AG10803 (cell line): ENCODE measurements at regions not wholly inside any gene's neighbourhood (a gene's known extent, or its start where the extent isn't known, plus 50 kb on each side); places are given as distances from the start of the nearest gene placed in this dataset.
A peak's percentile ranks its signal among the peaks of the same experiment; 100 is the strongest.

Experiments
- DNase-seq: peaks from one replicate; pipeline ENCODE4 v3.0.0; 2010; ENCODE audit warnings: low read depth
- H3K4me3 ChIP-seq: 2 replicates; pipeline ENCODE4 v1.5.1; 2011; ENCODE audit warnings: mild to moderate bottlenecking, low read length, control low read depth
- CTCF ChIP-seq: conservative IDR thresholded peaks from 2 replicates; pipeline ENCODE4 v1.5.1; 2011; ENCODE audit warnings: mild to moderate bottlenecking, low read length, control low read depth, inconsistent platforms

GRCh38 chr12:48286665-48287064 is 64.1 kb downstream of the ZNF641 start:
- no peak for DNase-seq
- H3K4me3 ChIP-seq = no peak overlapping the region
- peak; percentile 39 for TF ChIP-seq CTCF

- no peak for DNase-seq
- no peak for TF ChIP-seq CTCF
- H3K4me3 ChIP-seq = no peak overlapping the region
Observed at GRCh38 chr12:48285751-48286650, 64.7 kb downstream of the ZNF641 start.

GRCh38 chr12:48281811-48282210 is 68.9 kb downstream of the ZNF641 start:
- H3K4me3 ChIP-seq = no peak overlapping the region
- no peak for TF ChIP-seq CTCF
- DNase-seq = no peak

- no peak overlapping the region for H3K4me3 ChIP-seq
- DNase-seq = no peak
- no peak for TF ChIP-seq CTCF
Observed at GRCh38 chr12:48280572-48280971, 70.1 kb downstream of the ZNF641 start.

GRCh38 chr12:48279601-48280000 is 71.1 kb downstream of the ZNF641 start:
- no peak for DNase-seq
- H3K4me3 ChIP-seq = no peak overlapping the region
- TF ChIP-seq CTCF = no peak

- no peak for DNase-seq
- no peak overlapping the region for H3K4me3 ChIP-seq
- no peak for TF ChIP-seq CTCF
Observed at GRCh38 chr12:48279101-48279500, 71.6 kb downstream of the ZNF641 start.

- TF ChIP-seq CTCF = no peak
- DNase-seq = no peak
- H3K4me3 ChIP-seq = no peak overlapping the region
Observed at GRCh38 chr12:48276621-48277020, 73.5 kb upstream of the OR10AD1 start.
